ENCODE measurements at regions not wholly inside any gene's neighbourhood (a gene's known extent, or its start where the extent isn't known, plus 50 kb on each side); places are given as distances from the start of the nearest gene placed in this dataset.

- in situ Hi-C loops (cut with MboI; ENCODE audit: low sequenced_read_pairs) = no loop called here
Measured at GRCh38 chr9:22383718-22384117, 62.9 kb upstream of the DMRTA1 start.

DNA sequence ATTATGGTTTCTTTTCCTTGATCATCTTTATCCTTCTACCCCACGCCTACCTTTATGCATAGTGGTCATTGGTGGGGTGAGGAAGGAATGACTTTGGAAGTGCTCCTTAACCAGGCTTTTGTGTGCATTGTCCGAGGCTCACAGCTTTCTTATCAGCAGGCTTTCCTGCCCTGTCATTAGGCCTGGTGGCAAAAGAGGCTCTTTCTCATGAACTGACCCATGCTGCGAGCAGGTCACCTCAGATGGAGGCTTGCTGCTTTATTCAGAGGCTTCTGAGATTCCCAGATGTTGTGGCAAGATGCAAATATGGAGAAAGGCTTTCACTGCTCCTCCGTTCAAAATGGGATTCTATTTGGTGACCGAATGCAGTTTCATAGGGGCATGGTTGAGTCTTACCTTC is 57.4 kb upstream of the DMRTA1 start:
- in situ Hi-C loops (cut with MboI; ENCODE audit: low sequenced_read_pairs) = no loop called here

GRCh38 chr9:22392523-22392922 is 54.1 kb upstream of the DMRTA1 start:
- in situ Hi-C loops (cut with MboI; ENCODE audit: low sequenced_read_pairs) = no loop called here

GRCh38 chr9:22395687-22396141 is 50.9 kb upstream of the DMRTA1 start:
- in situ Hi-C loops (cut with MboI; ENCODE audit: low sequenced_read_pairs) = no loop called here
